ENCODE measurements at regions not wholly inside any gene's neighbourhood (a gene's known extent, or its start where the extent isn't known, plus 50 kb on each side); places are given as distances from the start of the nearest gene placed in this dataset.
A peak's percentile ranks its signal among the peaks of the same experiment; 100 is the strongest.
"Not testable (repeated sequence)": the region's sequence is repeated elsewhere in the genome, so short reads cannot be mapped to it uniquely, and the experiment has no call there.

- no peak for DNase-seq (ENCODE audit: low read depth in 2 of 2)
- TF ChIP-seq, protein P1, sequence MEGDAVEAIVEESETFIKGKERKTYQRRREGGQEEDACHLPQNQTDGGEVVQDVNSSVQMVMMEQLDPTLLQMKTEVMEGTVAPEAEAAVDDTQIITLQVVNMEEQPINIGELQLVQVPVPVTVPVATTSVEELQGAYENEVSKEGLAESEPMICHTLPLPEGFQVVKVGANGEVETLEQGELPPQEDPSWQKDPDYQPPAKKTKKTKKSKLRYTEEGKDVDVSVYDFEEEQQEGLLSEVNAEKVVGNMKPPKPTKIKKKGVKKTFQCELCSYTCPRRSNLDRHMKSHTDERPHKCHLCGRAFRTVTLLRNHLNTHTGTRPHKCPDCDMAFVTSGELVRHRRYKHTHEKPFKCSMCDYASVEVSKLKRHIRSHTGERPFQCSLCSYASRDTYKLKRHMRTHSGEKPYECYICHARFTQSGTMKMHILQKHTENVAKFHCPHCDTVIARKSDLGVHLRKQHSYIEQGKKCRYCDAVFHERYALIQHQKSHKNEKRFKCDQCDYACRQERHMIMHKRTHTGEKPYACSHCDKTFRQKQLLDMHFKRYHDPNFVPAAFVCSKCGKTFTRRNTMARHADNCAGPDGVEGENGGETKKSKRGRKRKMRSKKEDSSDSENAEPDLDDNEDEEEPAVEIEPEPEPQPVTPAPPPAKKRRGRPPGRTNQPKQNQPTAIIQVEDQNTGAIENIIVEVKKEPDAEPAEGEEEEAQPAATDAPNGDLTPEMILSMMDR (IDR thresholded peaks at IDR 0.05; ENCODE audit: low read depth, low read length): no peak
Measured at GRCh38 chr4:134632056-134632455, 430.5 kb upstream of the PABPC4L start.

DNA sequence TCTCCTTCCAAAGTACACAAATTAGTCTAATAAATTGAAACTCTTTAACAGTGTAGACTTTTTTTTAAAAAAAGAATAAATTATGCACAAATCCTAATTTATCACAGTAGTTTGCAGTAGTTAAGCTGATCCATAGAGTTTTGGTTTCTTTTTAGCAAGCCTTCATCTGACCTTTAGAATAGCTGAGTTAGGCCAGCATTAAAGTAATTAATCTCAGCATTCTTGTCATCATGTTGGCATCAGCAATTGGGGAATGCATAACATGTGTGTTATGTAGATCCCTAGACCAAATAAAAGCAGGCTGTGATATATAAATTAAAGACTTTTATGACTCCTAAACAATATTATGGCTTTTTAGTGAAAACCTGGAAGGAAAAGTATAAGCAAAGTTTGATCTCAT is 426.5 kb upstream of the PABPC4L start:
- TF ChIP-seq, protein P1 (IDR thresholded peaks at IDR 0.05; ENCODE audit: low read depth, low read length): no peak
- DNase-seq (ENCODE audit: low read depth in 2 of 2): no peak

More at GRCh38 chr4:134632056-134632455, 430.5 kb upstream of the PABPC4L start:
- no peak overlapping the region for H3K4me3 ChIP-seq (replicated peaks in 1 of 2; ENCODE audit: low read depth in 2 of 2, low read length in 2 of 2)

GRCh38 chr4:134627366-134627765 is 425.8 kb upstream of the PABPC4L start:
- no peak for DNase-seq (ENCODE audit: low read depth in 2 of 2)
- TF ChIP-seq, protein P1 (IDR thresholded peaks at IDR 0.05; ENCODE audit: low read depth, low read length): no peak
- no peak overlapping the region for H3K4me3 ChIP-seq (replicated peaks in 1 of 2; ENCODE audit: low read depth in 2 of 2, low read length in 2 of 2)

More for the DNA sequence above, 426.5 kb upstream of the PABPC4L start:
- no peak overlapping the region for H3K4me3 ChIP-seq (replicated peaks in 1 of 2; ENCODE audit: low read depth in 2 of 2, low read length in 2 of 2)

GRCh38 chr4:134624365-134624764 is 422.8 kb upstream of the PABPC4L start:
- TF ChIP-seq, protein P1 (IDR thresholded peaks at IDR 0.05; ENCODE audit: low read depth, low read length): no peak
- no peak overlapping the region for H3K4me3 ChIP-seq (replicated peaks in 1 of 2; ENCODE audit: low read depth in 2 of 2, low read length in 2 of 2)
- no peak for DNase-seq (ENCODE audit: low read depth in 2 of 2)

- peak in 1 of 2 donors; percentile 2 for DNase-seq (ENCODE audit: low read depth in 2 of 2)
- H3K4me3 ChIP-seq (replicated peaks in 1 of 2; ENCODE audit: low read depth in 2 of 2, low read length in 2 of 2): not testable (repeated sequence)
Measured at GRCh38 chr4:134622626-134623575, 421.3 kb upstream of the PABPC4L start.

- H3K4me3 ChIP-seq (replicated peaks in 1 of 2; ENCODE audit: low read depth in 2 of 2, low read length in 2 of 2): no peak overlapping the region
- no peak for DNase-seq (ENCODE audit: low read depth in 2 of 2)
- TF ChIP-seq, protein P1 (IDR thresholded peaks at IDR 0.05; ENCODE audit: low read depth, low read length): no peak
Measured at GRCh38 chr4:134622199-134622598, 420.6 kb upstream of the PABPC4L start.

GRCh38 chr4:134621715-134622114 is 420.1 kb upstream of the PABPC4L start:
- not testable (repeated sequence) for DNase-seq (ENCODE audit: low read depth in 2 of 2); H3K4me3 ChIP-seq (replicated peaks in 1 of 2; ENCODE audit: low read depth in 2 of 2, low read length in 2 of 2)
